ENCODE measurements at regions not wholly inside any gene's neighbourhood (a gene's known extent, or its start where the extent isn't known, plus 50 kb on each side); places are given as distances from the start of the nearest gene placed in this dataset.

GRCh38 chr4:37095925-37096324, 148.6 kb upstream of the NWD2 start:
- TF ChIP-seq POLR2A (IDR thresholded peaks at IDR 0.05) (no peak), CTCF (IDR thresholded peaks at IDR 0.05) (no peak)
